NB4 (cell line): ENCODE measurements at regions not wholly inside any gene's neighbourhood (a gene's known extent, or its start where the extent isn't known, plus 50 kb on each side); places are given as distances from the start of the nearest gene placed in this dataset.

Experiments used
- CTCF ChIP-seq: IDR thresholded peaks from one replicate; pipeline ENCODE4 v1.5.1; 2012; ENCODE audit warnings: low read depth, low read length
- POLR2A ChIP-seq: IDR thresholded peaks from 2 replicates; pipeline ENCODE4 v1.6.1; 2011; ENCODE audit warnings: mild to moderate bottlenecking; ENCODE audit not compliant: insufficient read length; ENCODE audit errors: extremely low read depth

- TF ChIP-seq POLR2A = no peak
- no peak for TF ChIP-seq CTCF
These were observed 109.4 kb upstream of the KIRREL3 start for GRCh38 chr11:127109796-127110480.
